Brain microvascular endothelial cell (primary cell): ENCODE measurements at regions not wholly inside any gene's neighbourhood (a gene's known extent, or its start where the extent isn't known, plus 50 kb on each side); places are given as distances from the start of the nearest gene placed in this dataset.

Experiments used
- DNase-seq: peaks from one replicate; pipeline ENCODE4 v3.0.0-alpha.2; 2020
- H3K27ac ChIP-seq: fragments of 250-450 bp; sonication (Bioruptor Pico); 2 replicates; pipeline ENCODE4 v1.5.1; 2020; ENCODE audit warnings: mild to moderate bottlenecking, moderate library complexity
- H3K27me3 ChIP-seq: fragments of 250-450 bp; sonication (Bioruptor Pico); replicated peaks from 2 replicates; pipeline ENCODE4 v1.5.1; 2020; ENCODE audit warnings: mild to moderate bottlenecking
- H3K36me3 ChIP-seq: fragments of 250-450 bp; sonication (Bioruptor Pico); replicated peaks from 2 replicates; pipeline ENCODE4 v1.5.1; 2020; ENCODE audit warnings: mild to moderate bottlenecking
- H3K4me3 ChIP-seq: 2 replicates; pipeline ENCODE4 v1.5.1; 2011; ENCODE audit warnings: low read depth, mild to moderate bottlenecking, control low read depth, low read length, moderate library complexity
- CTCF ChIP-seq: IDR thresholded peaks from 2 replicates; pipeline ENCODE4 v1.5.1; 2011; ENCODE audit warnings: low read depth, mild to moderate bottlenecking, moderate library complexity, low read length, control low read depth, inconsistent platforms; ENCODE audit errors: missing control alignments
- in situ Hi-C: cut with HindIII; loops from 2 replicates; pipeline ENCODE4 v1.10.0; 2017; ENCODE audit warnings: low sequenced_read_pairs, low pct_ligation_motif_present

GRCh38 chr12:38961683-38962082 lies 56.3 kb upstream of the CPNE8 start:
- no peaks in the 10 kb centered on the region for H3K27me3 ChIP-seq
- no peak for TF ChIP-seq CTCF
- DNase-seq = no peak
- no peak overlapping the region for H3K4me3 ChIP-seq
- no peak overlapping the region for H3K27ac ChIP-seq
- no peaks in the 10 kb centered on the region for H3K36me3 ChIP-seq
- in situ Hi-C loops = no loop called here

GRCh38 chr12:38961012-38961411 lies 55.6 kb upstream of the CPNE8 start:
- no peak for TF ChIP-seq CTCF
- no peaks in the 10 kb centered on the region for H3K36me3 ChIP-seq
- DNase-seq = no peak
- H3K27me3 ChIP-seq = no peaks in the 10 kb centered on the region
- in situ Hi-C loops = no loop called here
- H3K27ac ChIP-seq = no peak overlapping the region
- H3K4me3 ChIP-seq = no peak overlapping the region

- no peak for DNase-seq
- Histone ChIP-seq H3K4me3 (no peak overlapping the region), H3K27me3 (no peaks in the 10 kb centered on the region), H3K27ac (no peak overlapping the region), H3K36me3 (no peaks in the 10 kb centered on the region)
- in situ Hi-C loops = no loop called here
- no peak for TF ChIP-seq CTCF
Observed at GRCh38 chr12:38956337-38956736, 50.9 kb upstream of the CPNE8 start.
